Naive thymus-derived CD4-positive, alpha-beta T cell (primary cell): ENCODE measurements at regions not wholly inside any gene's neighbourhood (a gene's known extent, or its start where the extent isn't known, plus 50 kb on each side); places are given as distances from the start of the nearest gene placed in this dataset.

ENCODE experiments used
- ATAC-seq: fragments of 150-1000 bp; cut with Tn5 transposase; 2 replicates; pipeline ENCODE4 v1.10.0; 2021; ENCODE audit warnings: mild to moderate bottlenecking, moderate library complexity
- CTCF ChIA-PET: fragments of 350-600 bp; sonication (Branson Sonifier 250); formaldehyde crosslinking; loops from one replicate; lab custom pipeline; 2021; ENCODE audit warnings: antibody characterized with exemption; lab: Charles Lee
- POLR2A ChIA-PET: fragments of 350-600 bp; sonication (Branson Sonifier 250); formaldehyde crosslinking; loops from one replicate; lab custom pipeline; 2021; ENCODE audit warnings: antibody characterized with exemption, inconsistent platforms; lab: Charles Lee
- DNase-seq, 9 donors: peaks; one replicate each; pipeline versions ENCODE4 v3.0.0 to v3.0.0-alpha.2; 2020 to 2022; ENCODE audit warnings: mixed read lengths in 1 of 9
- H3K27ac ChIP-seq: one replicate; pipeline ENCODE4 v1.7.0; 2013; ENCODE audit warnings: mild to moderate bottlenecking, low read depth, low read length, moderate library complexity
- H3K27me3 ChIP-seq, 2 donors: one replicate each; pipeline ENCODE4 v1.7.0; 2013; ENCODE audit warnings: low read length in 2 of 2, mild to moderate bottlenecking in 2 of 2, moderate library complexity in 2 of 2; ENCODE audit not compliant: control insufficient read depth in 2 of 2, insufficient read depth in 2 of 2
- H3K36me3 ChIP-seq, 3 experiments: 1 replicate in 2 of 3; 2 replicates in 1 of 3; pipeline ENCODE4 v1.7.0; 2013; ENCODE audit warnings: low read length in 3 of 3, mild to moderate bottlenecking in 3 of 3, moderate library complexity in 1 of 3; ENCODE audit not compliant: insufficient read depth in 3 of 3, control insufficient read depth in 2 of 3
- H3K4me1 ChIP-seq, 2 donors: one replicate each; pipeline ENCODE4 v1.7.0; 2013; ENCODE audit warnings: low read length in 2 of 2, mild to moderate bottlenecking in 2 of 2, moderate library complexity in 1 of 2; ENCODE audit not compliant: control insufficient read depth in 2 of 2, insufficient read depth in 2 of 2
- H3K4me3 ChIP-seq: 2 replicates; pipeline ENCODE4 v1.7.0; 2013; ENCODE audit warnings: mild to moderate bottlenecking, low read length
- H3K9me3 ChIP-seq, 3 experiments: 1 replicate in 2 of 3; 2 replicates in 1 of 3; pipeline ENCODE4 v1.7.0; 2013; ENCODE audit warnings: low read length in 3 of 3; ENCODE audit not compliant: control insufficient read depth in 2 of 3
- H3K27ac Mint-ChIP-seq, 9 donors: one replicate each; pipeline ENCODE4 v1.8.0; 2020 to 2022; ENCODE audit warnings: mixed read lengths in 9 of 9, mild to moderate bottlenecking in 8 of 9, moderate library complexity in 5 of 9, inconsistent platforms in 2 of 9
- H3K27me3 Mint-ChIP-seq, 5 donors: one replicate each; pipeline ENCODE4 v1.8.0; 2021 to 2022; ENCODE audit warnings: mixed read lengths in 5 of 5, mild to moderate bottlenecking in 1 of 5
- H3K36me3 Mint-ChIP-seq, 5 donors: one replicate each; pipeline ENCODE4 v1.8.0; 2020 to 2022; ENCODE audit warnings: mixed read lengths in 5 of 5, mild to moderate bottlenecking in 3 of 5, inconsistent platforms in 1 of 5
- H3K4me1 Mint-ChIP-seq, 7 donors: one replicate each; pipeline ENCODE4 v1.8.0; 2020 to 2022; ENCODE audit warnings: mixed read lengths in 7 of 7, mild to moderate bottlenecking in 3 of 7, inconsistent platforms in 1 of 7
- H3K4me3 Mint-ChIP-seq, 10 donors: one replicate each; pipeline ENCODE4 v1.8.0; 2020 to 2022; ENCODE audit warnings: mild to moderate bottlenecking in 10 of 10, mixed read lengths in 10 of 10, moderate library complexity in 6 of 10, inconsistent platforms in 2 of 10
- H3K9me3 Mint-ChIP-seq, 11 donors: one replicate each; pipeline ENCODE4 v1.8.0; 2020 to 2022; ENCODE audit warnings: mixed read lengths in 11 of 11, mild to moderate bottlenecking in 4 of 11, inconsistent platforms in 1 of 11, moderate library complexity in 1 of 11
- intact Hi-C, 2 donors: fragments of 100-400 bp; cut with micrococcal nuclease; formaldehyde crosslinking; loops; one replicate each; pipeline ENCODE4 v1.15.1; 2023

DNA sequence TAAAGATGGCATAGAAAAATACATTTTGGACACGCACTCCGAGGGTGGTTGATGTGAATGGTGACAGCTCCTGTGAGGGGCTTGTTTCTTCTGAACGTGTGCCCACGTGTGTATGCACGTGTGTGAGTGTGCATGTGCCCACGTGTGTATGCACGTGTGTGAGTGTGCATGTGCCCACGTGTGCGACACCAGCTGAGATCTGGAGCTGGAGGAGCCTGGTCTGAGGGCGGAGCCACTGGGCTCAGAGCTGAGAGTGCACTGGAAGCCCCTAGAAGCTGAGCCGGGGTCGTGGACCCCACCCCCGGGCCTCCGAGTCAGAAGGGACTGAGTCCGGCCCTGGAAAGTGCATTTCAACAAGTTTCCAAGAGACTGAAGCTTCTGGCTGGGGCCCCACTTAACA, 282.5 kb upstream of the IRX4 start:
- Histone ChIP-seq H3K4me1 (no peaks in the 10 kb centered on the region), H3K4me3 (no peak overlapping the region), H3K27me3 (no peaks in the 10 kb centered on the region), H3K9me3 (no peaks in the 10 kb centered on the region), H3K36me3 (no peaks in the 10 kb centered on the region), H3K27ac (no peak overlapping the region)
- no peak for DNase-seq
- ChIA-PET CTCF (no interaction called here), POLR2A (no interaction called here)
- no peaks in the 10 kb centered on the region for H3K36me3 Mint-ChIP-seq
- peaks cover 0 to 46% (median 6%) of the 10 kb centered on the region in 5 donors for H3K27me3 Mint-ChIP-seq
- H3K9me3 Mint-ChIP-seq, result peaks cover 0 to 3% (median 0%) of the 10 kb centered on the region in 11 donors
- ATAC-seq, result no peak
- no peaks in the 10 kb centered on the region for H3K4me1 Mint-ChIP-seq
- no peak overlapping the region for H3K27ac Mint-ChIP-seq
- intact Hi-C loops, result no loop called here
- no peak overlapping the region for H3K4me3 Mint-ChIP-seq

- Histone ChIP-seq H3K27ac (no peak overlapping the region), H3K27me3 (no peaks in the 10 kb centered on the region), H3K4me3 (no peak overlapping the region), H3K4me1 (no peaks in the 10 kb centered on the region), H3K9me3 (no peaks in the 10 kb centered on the region), H3K36me3 (no peaks in the 10 kb centered on the region)
- ATAC-seq, result no peak
- peaks cover 0 to 46% (median 6%) of the 10 kb centered on the region in 5 donors for H3K27me3 Mint-ChIP-seq
- no peak for DNase-seq
- no peaks in the 10 kb centered on the region for H3K36me3 Mint-ChIP-seq
- ChIA-PET POLR2A (no interaction called here), CTCF (no interaction called here)
- H3K4me1 Mint-ChIP-seq, result no peaks in the 10 kb centered on the region
- peak overlapping the region in 1 of 9 donors; percentile 17 for H3K27ac Mint-ChIP-seq
- no peak overlapping the region for H3K4me3 Mint-ChIP-seq
- intact Hi-C loops, result no loop called here
- H3K9me3 Mint-ChIP-seq, result peaks cover 0 to 3% (median 0%) of the 10 kb centered on the region in 11 donors
Measured at GRCh38 chr5:2164586-2164985, 281.9 kb upstream of the IRX4 start.

- CTCF ChIA-PET, result no interaction called here
- no peaks in the 10 kb centered on the region for H3K4me1 ChIP-seq
- no peaks in the 10 kb centered on the region for H3K36me3 Mint-ChIP-seq
- peaks cover 0 to 3% (median 0%) of the 10 kb centered on the region in 11 donors for H3K9me3 Mint-ChIP-seq
- H3K27me3 Mint-ChIP-seq, result peaks cover 0 to 40% (median 6%) of the 10 kb centered on the region in 5 donors
- no peak overlapping the region for H3K27ac ChIP-seq
- no peaks in the 10 kb centered on the region for H3K4me1 Mint-ChIP-seq
- H3K4me3 Mint-ChIP-seq, result no peak overlapping the region
- H3K27ac Mint-ChIP-seq, result peak overlapping the region in 1 of 9 donors; percentile 17
- H3K36me3 ChIP-seq, result no peaks in the 10 kb centered on the region
- no peaks in the 10 kb centered on the region for H3K9me3 ChIP-seq
- no peaks in the 10 kb centered on the region for H3K27me3 ChIP-seq
- intact Hi-C loops, result no loop called here
- POLR2A ChIA-PET, result no interaction called here
- DNase-seq, result no peak
- H3K4me3 ChIP-seq, result no peak overlapping the region
- ATAC-seq, result no peak
Measured at GRCh38 chr5:2163940-2164490, 281.3 kb upstream of the IRX4 start.

GRCh38 chr5:2163060-2163856, 280.5 kb upstream of the IRX4 start:
- Histone ChIP-seq H3K9me3 (no peaks in the 10 kb centered on the region), H3K27me3 (no peaks in the 10 kb centered on the region), H3K4me1 (no peaks in the 10 kb centered on the region), H3K36me3 (no peaks in the 10 kb centered on the region), H3K27ac (no peak overlapping the region), H3K4me3 (no peak overlapping the region)
- intact Hi-C loops, result no loop called here
- ChIA-PET CTCF (no interaction called here), POLR2A (no interaction called here)
- H3K27me3 Mint-ChIP-seq, result peaks cover 0 to 33% (median 6%) of the 10 kb centered on the region in 5 donors
- H3K27ac Mint-ChIP-seq, result peak overlapping the region in 1 of 9 donors; percentile 64
- ATAC-seq (no peak), DNase-seq (no peak)
- H3K36me3 Mint-ChIP-seq, result no peaks in the 10 kb centered on the region
- no peaks in the 10 kb centered on the region for H3K4me1 Mint-ChIP-seq
- H3K4me3 Mint-ChIP-seq, result no peak overlapping the region
- peaks cover 0 to 3% (median 0%) of the 10 kb centered on the region in 11 donors for H3K9me3 Mint-ChIP-seq

- Histone ChIP-seq H3K4me1 (no peaks in the 10 kb centered on the region), H3K27ac (no peak overlapping the region), H3K4me3 (no peak overlapping the region), H3K9me3 (no peaks in the 10 kb centered on the region), H3K27me3 (no peaks in the 10 kb centered on the region), H3K36me3 (no peaks in the 10 kb centered on the region)
- H3K4me1 Mint-ChIP-seq, result no peaks in the 10 kb centered on the region
- no peak overlapping the region for H3K27ac Mint-ChIP-seq
- ChIA-PET CTCF (no interaction called here), POLR2A (no interaction called here)
- intact Hi-C loops, result no loop called here
- ATAC-seq, result no peak
- peaks cover 0 to 3% (median 0%) of the 10 kb centered on the region in 11 donors for H3K9me3 Mint-ChIP-seq
- peaks cover 0 to 23% (median 6%) of the 10 kb centered on the region in 5 donors for H3K27me3 Mint-ChIP-seq
- H3K4me3 Mint-ChIP-seq, result no peak overlapping the region
- H3K36me3 Mint-ChIP-seq, result no peaks in the 10 kb centered on the region
- DNase-seq, result no peak
Measured at GRCh38 chr5:2160811-2161210, 278.1 kb upstream of the IRX4 start.

DNA sequence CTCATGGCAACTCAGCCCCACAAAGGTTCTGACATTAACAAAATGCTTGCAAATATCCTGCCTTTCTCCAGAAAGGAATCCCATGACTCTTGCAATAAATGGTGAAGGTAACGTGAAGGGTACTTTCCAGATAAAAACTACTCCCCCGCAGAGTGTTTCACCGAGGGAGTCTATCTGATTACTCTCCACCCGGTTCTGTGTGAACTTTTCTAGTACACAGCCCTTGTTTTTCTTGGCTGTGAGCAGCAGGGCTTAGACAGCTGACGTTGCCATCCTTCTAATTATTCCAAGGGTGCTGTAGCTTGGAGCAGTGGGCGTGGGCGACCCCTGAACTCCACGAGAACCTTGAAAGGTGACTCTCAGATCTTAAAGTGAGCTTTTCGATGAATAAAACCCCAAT, 276.0 kb upstream of the IRX4 start:
- H3K9me3 Mint-ChIP-seq, result peaks cover 0 to 3% (median 0%) of the 10 kb centered on the region in 11 donors
- H3K27ac ChIP-seq, result no peak overlapping the region
- H3K36me3 Mint-ChIP-seq, result no peaks in the 10 kb centered on the region
- H3K9me3 ChIP-seq, result no peaks in the 10 kb centered on the region
- no peaks in the 10 kb centered on the region for H3K4me1 ChIP-seq
- no peaks in the 10 kb centered on the region for H3K27me3 ChIP-seq
- POLR2A ChIA-PET, result no interaction called here
- no peak overlapping the region for H3K4me3 ChIP-seq
- no peak overlapping the region for H3K27ac Mint-ChIP-seq
- ATAC-seq (no peak), DNase-seq (no peak)
- H3K4me3 Mint-ChIP-seq, result no peak overlapping the region
- intact Hi-C loops, result no loop called here
- CTCF ChIA-PET, result no interaction called here
- no peaks in the 10 kb centered on the region for H3K36me3 ChIP-seq
- H3K4me1 Mint-ChIP-seq, result no peaks in the 10 kb centered on the region
- peaks cover 0 to 7% (median 0%) of the 10 kb centered on the region in 5 donors for H3K27me3 Mint-ChIP-seq

DNA sequence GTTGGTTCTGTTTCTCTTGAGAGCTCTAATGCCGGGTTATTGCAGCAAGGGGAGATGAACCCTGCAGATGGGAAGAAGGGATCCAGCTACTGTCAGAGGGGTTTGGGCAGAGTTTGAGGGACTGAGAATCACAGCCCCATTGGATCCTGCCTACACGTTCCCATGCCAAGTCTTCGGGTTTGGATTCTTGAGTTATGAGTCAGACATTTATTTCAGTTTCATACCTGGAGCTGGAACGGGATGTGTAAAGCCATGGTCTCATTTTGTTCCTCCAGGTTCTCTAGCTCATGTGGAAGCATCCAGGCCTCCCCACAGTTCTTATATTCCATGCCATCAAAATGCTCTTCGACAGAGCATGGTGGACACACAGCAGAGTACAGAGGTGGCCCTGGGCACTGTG, 275.4 kb upstream of the IRX4 start:
- no peak overlapping the region for H3K27ac ChIP-seq
- no peaks in the 10 kb centered on the region for H3K4me1 Mint-ChIP-seq
- H3K36me3 Mint-ChIP-seq, result no peaks in the 10 kb centered on the region
- no peak overlapping the region for H3K4me3 Mint-ChIP-seq
- POLR2A ChIA-PET, result no interaction called here
- no peak overlapping the region for H3K27ac Mint-ChIP-seq
- intact Hi-C loops, result no loop called here
- peaks cover 0 to 3% (median 0%) of the 10 kb centered on the region in 11 donors for H3K9me3 Mint-ChIP-seq
- H3K36me3 ChIP-seq, result no peaks in the 10 kb centered on the region
- H3K4me1 ChIP-seq, result no peaks in the 10 kb centered on the region
- no peak overlapping the region for H3K4me3 ChIP-seq
- no peak for ATAC-seq
- DNase-seq, result no peak
- peaks cover 0 to 5% (median 0%) of the 10 kb centered on the region in 5 donors for H3K27me3 Mint-ChIP-seq
- H3K9me3 ChIP-seq, result no peaks in the 10 kb centered on the region
- no peaks in the 10 kb centered on the region for H3K27me3 ChIP-seq
- CTCF ChIA-PET, result no interaction called here
